Ascending aorta (tissue), 2 donors: ENCODE measurements at regions not wholly inside any gene's neighbourhood (a gene's known extent, or its start where the extent isn't known, plus 50 kb on each side); places are given as distances from the start of the nearest gene placed in this dataset.

Experiments
- DNase-seq, 2 donors: peaks; one replicate each; pipeline ENCODE4 v3.0.0-alpha.2; 2019; ENCODE audit warnings: low spot score in 2 of 2
- H3K27ac ChIP-seq, 2 donors: fragments of 200-600 bp; sonication (generic); one replicate each; pipeline ENCODE4 v1.5.1; 2016 to 2017; ENCODE audit warnings: mild to moderate bottlenecking in 1 of 2
- H3K27me3 ChIP-seq: fragments of 200-600 bp; sonication (generic); one replicate; pipeline ENCODE4 v1.5.1; 2017
- H3K36me3 ChIP-seq, 2 donors: fragments of 200-600 bp; sonication (generic); one replicate each; pipeline ENCODE4 v1.5.1; 2016
- H3K4me1 ChIP-seq, 2 donors: fragments of 200-600 bp; sonication (generic); one replicate each; pipeline ENCODE4 v1.5.1; 2016 to 2017; ENCODE audit warnings: mild to moderate bottlenecking in 1 of 2
- H3K4me3 ChIP-seq, 2 donors: fragments of 200-600 bp; sonication (generic); one replicate each; pipeline ENCODE4 v1.5.1; 2016 to 2017; ENCODE audit warnings: mild to moderate bottlenecking in 1 of 2
- H3K9me3 ChIP-seq, 2 donors: fragments of 200-600 bp; sonication (generic); one replicate each; pipeline ENCODE4 v1.5.1; 2016
- intact Hi-C: fragments of 100-400 bp; cut with DNase I; formaldehyde crosslinking; loops from one replicate; pipeline ENCODE4 v1.15.1; 2023
- TF ChIP-seq, protein P1 (sequence below), 3 experiments: fragments of 200-600 bp in 2 of 3; fragments of 450-650 bp in 1 of 3; sonication (generic) in 2 of 3; IDR thresholded peaks; one replicate each; pipeline ENCODE4 v1.5.1; 2016 to 2019; ENCODE audit warnings: antibody characterized with exemption in 3 of 3, mild to moderate bottlenecking in 1 of 3, moderate library complexity in 1 of 3

DNA sequence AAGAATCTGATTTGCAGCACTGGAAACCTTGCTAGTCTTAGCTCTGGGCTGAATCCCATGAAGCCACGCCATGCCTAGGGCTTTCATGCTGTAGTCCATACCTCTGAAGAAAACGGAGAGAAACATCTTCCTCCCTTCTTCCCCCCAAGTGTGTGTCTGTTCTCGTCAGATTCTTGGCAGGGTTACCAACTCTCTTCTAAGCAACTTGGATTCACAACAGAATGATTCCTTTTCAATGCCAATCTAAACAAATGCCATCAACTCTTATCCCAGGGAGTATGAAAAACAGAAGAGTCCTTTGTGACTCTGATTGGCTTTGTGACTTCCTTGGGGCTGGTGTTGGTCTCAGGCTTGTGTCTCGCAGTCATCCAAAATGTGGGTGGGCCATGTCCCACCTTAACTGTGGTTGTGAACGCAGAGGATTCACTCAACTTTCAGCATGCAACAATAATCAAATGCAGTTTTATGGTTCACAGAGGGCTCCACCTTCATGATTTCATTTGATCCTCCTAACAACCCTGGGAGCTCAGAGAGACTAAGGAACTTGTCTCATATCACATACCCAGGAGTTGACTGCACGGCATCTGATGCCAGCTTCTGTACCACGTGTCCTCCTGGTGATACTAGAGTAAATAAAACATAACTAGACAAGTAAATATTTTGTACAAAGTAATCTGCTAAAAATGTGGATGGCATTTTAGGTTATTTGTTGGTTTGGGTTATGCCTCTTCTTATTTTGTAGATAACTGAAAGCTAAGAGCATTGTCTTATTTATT lies 186.0 kb upstream of the TNP1 start:
- H3K4me1 ChIP-seq, result peaks cover 0 to 3% of the 10 kb centered on the region in 2 donors

GRCh38 chr2:217040099-217040498 lies 180.2 kb upstream of the TNP1 start:
- Histone ChIP-seq H3K27ac (no peak overlapping the region), H3K9me3 (no peaks in the 10 kb centered on the region), H3K4me1 (peaks cover 0 to 12% of the 10 kb centered on the region in 2 donors), H3K4me3 (no peak overlapping the region), H3K27me3 (no peaks in the 10 kb centered on the region), H3K36me3 (no peaks in the 10 kb centered on the region)
- no peak for DNase-seq
- intact Hi-C loops, result no loop called here
- TF ChIP-seq, protein P1, sequence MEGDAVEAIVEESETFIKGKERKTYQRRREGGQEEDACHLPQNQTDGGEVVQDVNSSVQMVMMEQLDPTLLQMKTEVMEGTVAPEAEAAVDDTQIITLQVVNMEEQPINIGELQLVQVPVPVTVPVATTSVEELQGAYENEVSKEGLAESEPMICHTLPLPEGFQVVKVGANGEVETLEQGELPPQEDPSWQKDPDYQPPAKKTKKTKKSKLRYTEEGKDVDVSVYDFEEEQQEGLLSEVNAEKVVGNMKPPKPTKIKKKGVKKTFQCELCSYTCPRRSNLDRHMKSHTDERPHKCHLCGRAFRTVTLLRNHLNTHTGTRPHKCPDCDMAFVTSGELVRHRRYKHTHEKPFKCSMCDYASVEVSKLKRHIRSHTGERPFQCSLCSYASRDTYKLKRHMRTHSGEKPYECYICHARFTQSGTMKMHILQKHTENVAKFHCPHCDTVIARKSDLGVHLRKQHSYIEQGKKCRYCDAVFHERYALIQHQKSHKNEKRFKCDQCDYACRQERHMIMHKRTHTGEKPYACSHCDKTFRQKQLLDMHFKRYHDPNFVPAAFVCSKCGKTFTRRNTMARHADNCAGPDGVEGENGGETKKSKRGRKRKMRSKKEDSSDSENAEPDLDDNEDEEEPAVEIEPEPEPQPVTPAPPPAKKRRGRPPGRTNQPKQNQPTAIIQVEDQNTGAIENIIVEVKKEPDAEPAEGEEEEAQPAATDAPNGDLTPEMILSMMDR (IDR thresholded peaks at IDR 0.05), result no peak

More for the DNA sequence above, 186.0 kb upstream of the TNP1 start:
- Histone ChIP-seq H3K27ac (no peak overlapping the region), H3K36me3 (no peaks in the 10 kb centered on the region), H3K27me3 (no peaks in the 10 kb centered on the region), H3K9me3 (no peaks in the 10 kb centered on the region), H3K4me3 (no peak overlapping the region)
- no peak for DNase-seq
- intact Hi-C loops, result no loop called here
- TF ChIP-seq, protein P1 (IDR thresholded peaks at IDR 0.05), result no peak

DNA sequence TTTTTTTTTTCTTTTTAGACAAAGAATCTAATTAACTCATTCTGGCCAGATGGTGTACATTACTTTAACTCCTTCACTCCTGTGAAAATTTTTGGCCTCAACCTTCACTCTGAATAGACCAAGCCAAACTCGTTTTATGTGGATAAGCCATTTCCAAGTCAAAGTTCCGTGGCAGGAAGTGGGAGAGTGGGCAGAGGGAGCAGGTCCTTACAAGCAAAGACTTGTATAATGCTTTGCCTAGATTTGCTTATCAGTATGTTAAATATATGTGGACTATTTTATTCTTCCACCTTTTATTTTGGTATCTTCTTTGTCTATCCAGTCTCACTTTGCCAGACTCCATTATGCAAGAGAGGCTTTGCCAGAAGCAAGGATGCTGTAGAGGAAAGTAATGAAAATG lies 178.1 kb upstream of the TNP1 start:
- H3K27ac ChIP-seq, result no peak overlapping the region
- H3K36me3 ChIP-seq, result no peaks in the 10 kb centered on the region
- H3K9me3 ChIP-seq, result no peaks in the 10 kb centered on the region
- no peak overlapping the region for H3K4me3 ChIP-seq
- H3K4me1 ChIP-seq, result peaks cover 0 to 12% of the 10 kb centered on the region in 2 donors
- intact Hi-C loops, result no loop called here
- TF ChIP-seq, protein P1 (IDR thresholded peaks at IDR 0.05), result no peak
- DNase-seq, result no peak
- no peaks in the 10 kb centered on the region for H3K27me3 ChIP-seq

DNA sequence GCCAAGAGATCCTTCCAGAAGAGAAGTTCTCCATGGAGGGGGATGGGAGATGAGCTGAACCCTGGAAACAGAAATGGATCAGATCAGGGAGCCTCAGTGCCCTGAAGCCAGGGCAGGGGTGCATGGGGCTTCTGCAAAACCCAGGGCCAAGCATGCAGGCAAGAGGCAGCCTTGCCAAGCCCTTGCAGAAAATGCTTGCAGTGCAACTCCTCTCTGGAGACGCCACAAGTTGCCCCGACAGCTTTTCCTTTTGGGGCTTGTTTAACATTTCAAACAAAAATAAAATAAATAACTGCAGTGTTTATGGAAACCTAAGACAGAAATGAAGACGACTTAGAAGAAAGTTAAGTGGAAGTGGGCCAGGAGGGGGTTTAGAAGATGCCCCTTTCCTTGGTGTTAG lies 177.5 kb upstream of the TNP1 start:
- TF ChIP-seq, protein P1 (IDR thresholded peaks at IDR 0.05), result no peak
- no peak overlapping the region for H3K4me3 ChIP-seq
- H3K27ac ChIP-seq, result no peak overlapping the region
- H3K27me3 ChIP-seq, result no peaks in the 10 kb centered on the region
- intact Hi-C loops, result no loop called here
- DNase-seq, result no peak
- H3K36me3 ChIP-seq, result no peaks in the 10 kb centered on the region
- no peaks in the 10 kb centered on the region for H3K9me3 ChIP-seq
- peaks cover 0 to 12% of the 10 kb centered on the region in 2 donors for H3K4me1 ChIP-seq

DNA sequence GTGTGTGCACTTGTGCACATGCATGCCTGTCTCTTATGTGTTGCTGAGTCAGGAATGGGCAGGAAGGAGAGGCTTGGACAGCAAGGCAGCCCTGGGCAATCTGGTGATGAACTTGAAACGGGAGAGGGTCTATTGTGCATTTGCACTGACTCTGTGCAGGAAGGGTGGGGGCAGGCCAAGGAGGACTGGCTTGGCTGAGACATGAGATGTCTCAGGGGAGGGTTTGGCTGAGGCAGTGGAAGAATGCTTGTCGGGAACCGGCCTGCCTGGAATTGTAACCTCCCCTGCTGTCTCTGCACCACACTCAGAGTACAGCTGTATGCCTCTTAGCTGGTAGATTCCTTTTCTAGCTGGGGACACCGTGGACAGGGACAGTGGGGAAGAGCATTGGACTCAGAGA lies 176.1 kb upstream of the TNP1 start:
- no peaks in the 10 kb centered on the region for H3K36me3 ChIP-seq
- intact Hi-C loops, result no loop called here
- no peak overlapping the region for H3K27ac ChIP-seq
- no peaks in the 10 kb centered on the region for H3K9me3 ChIP-seq
- TF ChIP-seq, protein P1 (IDR thresholded peaks at IDR 0.05), result no peak
- H3K4me1 ChIP-seq, result peaks cover 0 to 12% of the 10 kb centered on the region in 2 donors
- peak in 1 of 2 donors; percentile 70 for DNase-seq
- no peak overlapping the region for H3K4me3 ChIP-seq
- no peaks in the 10 kb centered on the region for H3K27me3 ChIP-seq
